HG02870 (cell line): ENCODE measurements at regions not wholly inside any gene's neighbourhood (a gene's known extent, or its start where the extent isn't known, plus 50 kb on each side); places are given as distances from the start of the nearest gene placed in this dataset.
A peak's percentile ranks its signal among the peaks of the same experiment; 100 is the strongest.

Source experiments
- ATAC-seq: cut with Tn5 transposase; IDR thresholded peaks from one replicate; pipeline ENCODE4 v1.9.1; 2021; ENCODE audit warnings: mild to moderate bottlenecking, moderate library complexity; ENCODE audit not compliant: unreplicated experiment

- ATAC-seq: no peak
Observed at GRCh38 chr1:47696737-47697441, 259.0 kb downstream of the FOXD2 start.

DNA sequence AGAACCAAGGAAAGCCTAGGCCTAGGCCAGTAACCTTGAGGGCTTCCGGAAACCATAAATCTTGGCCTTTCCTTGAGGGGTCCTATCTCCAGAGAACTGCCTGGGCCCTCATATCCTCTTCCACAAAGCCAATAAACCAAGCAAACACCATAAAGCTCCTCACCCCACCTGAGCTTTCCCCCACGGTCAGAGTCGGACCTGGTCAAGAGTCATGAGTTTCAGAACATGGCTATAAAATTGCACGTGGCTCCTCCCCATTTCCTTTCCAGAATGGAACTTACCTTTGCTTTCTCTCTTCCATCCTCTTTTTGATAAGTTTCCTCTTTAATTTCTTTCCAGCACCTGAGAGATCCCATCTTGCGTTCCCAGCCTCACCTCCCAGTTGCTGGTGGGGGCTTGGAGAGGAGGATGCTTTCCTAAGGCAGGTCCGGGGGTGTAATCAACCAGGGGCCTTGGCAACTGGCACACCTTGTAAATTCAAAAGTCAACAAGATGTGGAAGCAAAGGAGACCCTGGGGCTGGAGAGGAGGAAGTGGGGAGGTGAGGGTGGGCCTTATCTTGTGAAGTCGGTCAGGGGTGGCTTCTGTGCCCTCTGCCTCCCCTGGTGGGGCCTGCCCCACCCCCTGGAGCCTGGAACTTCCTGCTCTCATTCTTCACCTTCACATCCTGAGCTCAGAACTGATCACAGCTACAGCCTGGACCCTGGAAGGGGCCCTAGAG lies 259.9 kb downstream of the FOXD2 start:
- ATAC-seq: no peak

DNA sequence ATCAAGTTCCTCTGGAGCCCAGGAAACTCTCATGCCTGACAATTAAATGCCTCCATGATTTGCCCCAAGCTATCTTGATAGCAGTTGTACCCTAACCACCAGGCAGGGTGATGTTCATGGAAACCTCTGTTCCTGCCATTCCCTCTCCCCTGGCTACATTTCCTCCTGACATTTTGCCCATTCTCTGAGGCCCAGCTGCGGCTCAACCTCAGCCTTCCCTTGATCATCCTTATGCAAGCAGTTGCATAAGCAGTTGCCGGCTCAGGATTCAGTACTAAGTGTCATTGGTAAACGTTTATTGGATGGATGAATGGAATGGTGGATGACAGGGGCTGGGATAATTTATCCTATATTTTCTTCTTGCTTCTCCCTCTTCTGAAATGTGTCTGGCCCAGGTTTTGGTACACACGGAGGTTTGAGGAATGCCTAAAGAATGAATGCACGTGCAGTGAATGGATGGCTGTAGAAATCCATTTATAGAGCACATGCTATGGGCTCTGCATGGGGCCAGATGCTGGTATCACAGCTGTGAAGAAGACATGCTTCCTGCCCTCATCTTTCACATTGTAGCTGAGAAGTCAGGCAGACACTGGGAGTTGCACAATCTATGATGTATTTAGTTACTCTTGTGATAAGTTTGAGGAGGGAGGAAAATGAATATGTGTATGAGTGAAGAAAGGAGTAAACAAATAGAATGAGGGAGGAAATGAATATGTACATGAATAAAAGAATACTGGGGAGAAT lies 261.8 kb downstream of the FOXD2 start:
- no peak for ATAC-seq

DNA sequence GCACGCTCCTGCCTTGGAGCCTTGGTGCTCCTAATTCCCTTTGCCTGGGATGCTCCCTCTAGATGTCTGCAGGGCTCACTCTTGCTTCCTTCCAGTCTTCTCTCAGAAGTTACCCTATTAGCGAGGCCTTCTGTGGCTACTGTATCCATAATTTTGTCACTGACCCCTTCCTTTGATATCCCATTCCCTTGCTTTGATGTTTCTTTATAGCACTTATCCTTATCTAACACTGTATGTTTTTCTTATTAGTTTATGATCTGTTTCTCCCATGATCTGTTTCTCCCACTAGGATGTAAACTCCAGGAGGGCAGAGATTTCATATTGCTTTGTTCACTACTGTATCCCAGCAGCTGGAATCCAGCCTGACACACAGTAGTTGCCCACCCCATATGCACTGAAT lies 263.4 kb downstream of the FOXD2 start:
- no peak for ATAC-seq

DNA sequence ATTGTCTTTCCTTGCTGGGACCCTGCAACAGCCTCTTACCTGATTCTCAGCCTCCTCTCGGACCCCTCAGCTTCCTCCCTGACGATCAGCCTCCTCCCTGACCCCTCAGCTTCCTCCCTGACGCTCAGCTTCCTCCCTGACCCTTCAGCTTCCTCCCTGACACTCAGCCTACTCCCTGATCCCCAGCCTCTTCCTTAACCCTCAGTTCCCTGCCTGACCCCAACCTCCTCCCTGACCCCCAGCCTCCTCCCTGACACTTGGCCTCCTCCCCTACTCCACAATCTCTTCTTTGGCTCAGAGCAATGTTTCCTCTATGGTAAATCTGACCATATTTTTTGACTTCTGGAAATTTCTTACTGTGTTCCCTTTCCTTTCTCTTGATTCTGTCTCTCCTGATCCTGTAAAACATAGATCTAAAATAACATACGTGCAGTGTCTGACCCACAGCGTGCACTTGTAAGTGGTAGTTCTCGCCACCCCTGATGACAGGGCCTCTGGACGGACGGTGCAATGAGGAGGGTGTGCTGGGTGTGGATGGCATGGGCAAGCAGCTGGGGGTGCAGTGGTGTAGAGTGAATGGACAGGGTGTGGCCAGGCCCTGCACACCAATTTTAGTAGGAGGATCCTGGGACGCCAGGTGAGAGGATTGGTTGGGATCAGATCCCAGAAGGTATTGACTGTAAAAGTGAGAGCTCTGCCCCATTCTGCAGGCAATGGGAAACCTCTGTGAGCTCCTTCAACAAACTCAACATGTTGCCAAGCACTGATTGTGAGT lies 264.1 kb downstream of the FOXD2 start:
- ATAC-seq: no peak

GRCh38 chr1:47703156-47703825 lies 265.4 kb downstream of the FOXD2 start:
- ATAC-seq: no peak

- ATAC-seq: no peak
Observed at GRCh38 chr1:47703981-47704596, 266.2 kb downstream of the FOXD2 start.

GRCh38 chr1:47705517-47706130 lies 267.8 kb downstream of the FOXD2 start:
- ATAC-seq: no peak

DNA sequence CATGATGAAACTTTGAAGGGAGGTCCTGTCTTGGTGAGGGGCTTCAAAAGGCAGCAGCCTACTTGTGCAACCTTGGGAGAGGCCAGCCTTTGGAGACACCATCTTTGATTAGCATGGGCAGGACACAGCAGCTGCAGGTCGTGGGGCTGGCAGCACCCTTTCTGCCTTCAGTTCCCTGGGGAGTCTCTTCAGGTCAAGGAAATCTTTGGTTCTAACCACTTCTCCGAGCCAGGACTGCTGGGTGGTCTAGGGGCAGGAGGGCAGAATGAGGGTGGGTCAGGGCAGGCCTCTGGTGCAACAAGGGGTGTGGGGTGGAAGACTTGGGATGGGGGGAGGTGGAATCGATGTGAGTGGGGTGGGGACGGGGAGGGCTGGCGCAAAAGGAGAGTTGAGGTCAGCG lies 269.7 kb downstream of the FOXD2 start:
- no peak for ATAC-seq

GRCh38 chr1:47708019-47708535 lies 270.2 kb downstream of the FOXD2 start:
- ATAC-seq: no peak

- no peak for ATAC-seq
Observed at GRCh38 chr1:47708658-47709018, 270.8 kb downstream of the FOXD2 start.

GRCh38 chr1:47709019-47709871 lies 271.4 kb downstream of the FOXD2 start:
- ATAC-seq: no peak

GRCh38 chr1:47709872-47710231 lies 272.0 kb downstream of the FOXD2 start:
- no peak for ATAC-seq

DNA sequence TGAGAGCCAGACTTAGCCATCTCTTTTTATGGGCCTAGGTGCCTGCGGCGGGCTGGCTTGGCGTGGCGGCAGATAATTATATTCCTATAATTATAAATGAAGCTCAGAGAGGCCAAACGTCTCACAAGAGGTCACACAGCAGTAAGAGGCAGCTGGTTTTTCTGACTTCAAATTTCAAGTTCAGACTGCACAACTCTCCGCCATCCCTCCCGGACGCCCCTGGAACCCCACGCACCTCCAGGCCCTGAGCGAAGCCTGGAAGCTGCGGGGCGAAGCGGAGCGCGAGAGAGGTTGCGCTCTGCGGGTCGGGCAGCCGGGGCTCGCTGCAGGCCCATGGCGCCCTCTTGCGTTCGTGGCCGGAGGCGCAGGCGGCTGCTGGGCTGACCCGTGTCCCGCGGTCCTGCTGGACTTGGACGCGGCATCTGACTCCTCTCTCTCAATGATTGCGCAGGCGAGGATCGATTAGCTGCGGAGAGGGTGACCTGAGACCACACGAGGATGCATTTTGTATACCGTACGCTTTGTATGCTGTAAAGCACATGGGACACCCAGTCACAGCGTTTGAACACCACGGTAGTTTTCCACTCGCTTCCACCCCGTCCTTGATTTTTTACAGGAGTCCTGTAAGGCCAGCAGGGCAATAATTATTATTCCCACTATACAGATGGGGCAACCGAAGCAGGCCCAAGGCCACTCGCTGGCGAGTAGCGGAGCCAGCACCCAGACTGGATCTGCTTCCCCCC lies 272.7 kb downstream of the FOXD2 start:
- peak; percentile 52 for ATAC-seq
